HK-2 (cell line): ENCODE measurements at regions not wholly inside any gene's neighbourhood (a gene's known extent, or its start where the extent isn't known, plus 50 kb on each side); places are given as distances from the start of the nearest gene placed in this dataset.

Experiments used
- DNase-seq: peaks from one replicate; pipeline ENCODE4 v3.0.0-alpha.2; 2018; ENCODE audit not compliant: unreplicated experiment

GRCh38 chr4:136414981-136415380, 1117.3 kb downstream of the PCDH18 start:
- DNase-seq = no peak

- DNase-seq = no peak
These were observed 1119.6 kb downstream of the PCDH18 start for GRCh38 chr4:136412708-136413107.

- DNase-seq = no peak
These were observed 1131.5 kb downstream of the PCDH18 start for GRCh38 chr4:136400829-136401228.

- DNase-seq = no peak
These were observed 1137.0 kb downstream of the PCDH18 start for GRCh38 chr4:136395212-136395722.

GRCh38 chr4:136392576-136392975, 1139.7 kb downstream of the PCDH18 start:
- DNase-seq = no peak

- DNase-seq = no peak
These were observed 1141.5 kb downstream of the PCDH18 start for GRCh38 chr4:136390824-136391223.

- no peak for DNase-seq
These were observed 1149.2 kb downstream of the PCDH18 start for GRCh38 chr4:136383082-136383481.

GRCh38 chr4:136371231-136371630, 1161.1 kb downstream of the PCDH18 start:
- DNase-seq = no peak

- DNase-seq = no peak
These were observed 1163.2 kb downstream of the PCDH18 start for GRCh38 chr4:136369073-136369472.

GRCh38 chr4:136357556-136357955, 1174.7 kb downstream of the PCDH18 start:
- DNase-seq = no peak

GRCh38 chr4:136355970-136356369, 1176.3 kb downstream of the PCDH18 start:
- DNase-seq = no peak

GRCh38 chr4:136343340-136343739, 1189.0 kb downstream of the PCDH18 start:
- DNase-seq = no peak

- no peak for DNase-seq
These were observed 1189.6 kb downstream of the PCDH18 start for GRCh38 chr4:136342666-136343065.

GRCh38 chr4:136337216-136337615, 1195.1 kb downstream of the PCDH18 start:
- DNase-seq = peak; percentile 53

- no peak for DNase-seq
These were observed 1195.8 kb downstream of the PCDH18 start for GRCh38 chr4:136336479-136336878.

GRCh38 chr4:136329042-136329662, 1203.1 kb downstream of the PCDH18 start:
- no peak for DNase-seq

GRCh38 chr4:136328131-136328530, 1204.2 kb downstream of the PCDH18 start:
- DNase-seq = no peak

- DNase-seq = peak; percentile 41
These were observed 1211.9 kb downstream of the PCDH18 start for GRCh38 chr4:136320465-136320813.

GRCh38 chr4:136319789-136320464, 1212.4 kb downstream of the PCDH18 start:
- peak; percentile 54 for DNase-seq

- DNase-seq = no peak
These were observed 1215.3 kb downstream of the PCDH18 start for GRCh38 chr4:136316961-136317360.

GRCh38 chr4:136314686-136315085, 1217.6 kb downstream of the PCDH18 start:
- DNase-seq = no peak

- no peak for DNase-seq
These were observed 1220.5 kb downstream of the PCDH18 start for GRCh38 chr4:136311774-136312173.

GRCh38 chr4:136307765-136308164, 1224.5 kb downstream of the PCDH18 start:
- no peak for DNase-seq

- DNase-seq = no peak
These were observed 1225.9 kb downstream of the PCDH18 start for GRCh38 chr4:136306361-136306760.
